ENCODE measurements at regions not wholly inside any gene's neighbourhood (a gene's known extent, or its start where the extent isn't known, plus 50 kb on each side); places are given as distances from the start of the nearest gene placed in this dataset.
"Not testable (repeated sequence)": the region's sequence is repeated elsewhere in the genome, so short reads cannot be mapped to it uniquely, and the experiment has no call there.

- H3K4me3 ChIP-seq: no peak overlapping the region
- no peaks in the 10 kb centered on the region for H3K9me3 ChIP-seq
- DNase-seq: no peak
- TF ChIP-seq CTCF (IDR thresholded peaks at IDR 0.05): no peak
- no peaks in the 10 kb centered on the region for H3K36me3 ChIP-seq (ENCODE audit: insufficient read depth in 1 of 2, low read depth in 1 of 2)
- H3K27me3 ChIP-seq (ENCODE audit: insufficient read depth in 3 of 3, low read length in 2 of 3): no peaks in the 10 kb centered on the region
- H3K27ac ChIP-seq: no peak overlapping the region
- no peaks in the 10 kb centered on the region for H3K4me1 ChIP-seq
- ATAC-seq: no peak
- intact Hi-C loops (cut with DNase I): loop anchor here in 1 of 2 donors (10.0 kb wide), 1 partner anchor 111 kb away; no protein-coding TSS in a partner anchor
These were observed 273.1 kb downstream of the SEMA3D start for GRCh38 chr7:84913731-84914130.

- intact Hi-C loops (cut with DNase I): loop anchor here in 1 of 2 donors (10.0 kb wide), 1 partner anchor 112 kb away; no protein-coding TSS in a partner anchor
- 41 to 63% (median 50%) methylated on average over 5 of the region's 5 CpGs for WGBS, 3 donors
- Histone ChIP-seq H3K4me3 (no peak overlapping the region), H3K27me3 (ENCODE audit: insufficient read depth in 3 of 3, low read length in 2 of 3) (no peaks in the 10 kb centered on the region), H3K27ac (no peak overlapping the region), H3K4me1 (no peaks in the 10 kb centered on the region), H3K36me3 (ENCODE audit: insufficient read depth in 1 of 2, low read depth in 1 of 2) (no peaks in the 10 kb centered on the region), H3K9me3 (no peaks in the 10 kb centered on the region)
- DNase-seq (no peak), ATAC-seq (no peak)
- no peak for TF ChIP-seq CTCF (IDR thresholded peaks at IDR 0.05)
These were observed 273.7 kb downstream of the SEMA3D start for GRCh38 chr7:84912993-84913635.

GRCh38 chr7:84912537-84912936, 274.3 kb downstream of the SEMA3D start:
- TF ChIP-seq CTCF (IDR thresholded peaks at IDR 0.05): no peak
- no peak for DNase-seq
- intact Hi-C loops (cut with DNase I): loop anchor here in 1 of 2 donors (10.0 kb wide), 1 partner anchor 112 kb away; no protein-coding TSS in a partner anchor
- H3K9me3 ChIP-seq: no peaks in the 10 kb centered on the region
- H3K36me3 ChIP-seq (ENCODE audit: insufficient read depth in 1 of 2, low read depth in 1 of 2): no peaks in the 10 kb centered on the region
- WGBS, 3 donors: 95 to 98% (median 96%) methylated on average over 2 of the region's 2 CpGs
- no peaks in the 10 kb centered on the region for H3K27me3 ChIP-seq (ENCODE audit: insufficient read depth in 3 of 3, low read length in 2 of 3)
- H3K27ac ChIP-seq: no peak overlapping the region
- H3K4me1 ChIP-seq: no peaks in the 10 kb centered on the region
- H3K4me3 ChIP-seq: no peak overlapping the region
- no peak for ATAC-seq

- H3K36me3 ChIP-seq (ENCODE audit: insufficient read depth in 1 of 2, low read depth in 1 of 2): no peaks in the 10 kb centered on the region
- ATAC-seq (no peak), DNase-seq (no peak)
- H3K9me3 ChIP-seq: no peaks in the 10 kb centered on the region
- TF ChIP-seq CTCF (IDR thresholded peaks at IDR 0.05): no peak
- no peak overlapping the region for H3K4me3 ChIP-seq
- intact Hi-C loops (cut with DNase I): loop anchor here in 1 of 2 donors (10.0 kb wide), 1 partner anchor 113 kb away; no protein-coding TSS in a partner anchor
- H3K27me3 ChIP-seq (ENCODE audit: insufficient read depth in 3 of 3, low read length in 2 of 3): no peaks in the 10 kb centered on the region
- H3K4me1 ChIP-seq: no peaks in the 10 kb centered on the region
- H3K27ac ChIP-seq: no peak overlapping the region
These were observed 274.8 kb downstream of the SEMA3D start for GRCh38 chr7:84912018-84912417.

GRCh38 chr7:84911077-84911476, 275.8 kb downstream of the SEMA3D start:
- Histone ChIP-seq H3K36me3 (ENCODE audit: insufficient read depth in 1 of 2, low read depth in 1 of 2) (no peaks in the 10 kb centered on the region), H3K27ac (no peak overlapping the region), H3K9me3 (no peaks in the 10 kb centered on the region), H3K4me1 (no peaks in the 10 kb centered on the region), H3K4me3 (no peak overlapping the region), H3K27me3 (ENCODE audit: insufficient read depth in 3 of 3, low read length in 2 of 3) (no peaks in the 10 kb centered on the region)
- 91 to 94% (median 93%) methylated on average over 4 of the region's 4 CpGs for WGBS, 3 donors
- intact Hi-C loops (cut with DNase I): loop anchor here in 1 of 2 donors (10.0 kb wide), 1 partner anchor 114 kb away; no protein-coding TSS in a partner anchor
- no peak for TF ChIP-seq CTCF (IDR thresholded peaks at IDR 0.05)
- DNase-seq (no peak), ATAC-seq (no peak)

- not testable (repeated sequence) for H3K36me3 ChIP-seq (ENCODE audit: insufficient read depth in 1 of 2, low read depth in 1 of 2); DNase-seq; H3K4me1 ChIP-seq; ATAC-seq; H3K4me3 ChIP-seq; H3K9me3 ChIP-seq; H3K27me3 ChIP-seq (ENCODE audit: insufficient read depth in 3 of 3, low read length in 2 of 3); H3K27ac ChIP-seq
- WGBS, 3 donors: 84 to 91% (median 86%) methylated on average over 5 of the region's 5 CpGs
- intact Hi-C loops (cut with DNase I): loop anchor here in 1 of 2 donors (10.0 kb wide), 1 partner anchor 114 kb away; no protein-coding TSS in a partner anchor
These were observed 276.5 kb downstream of the SEMA3D start for GRCh38 chr7:84910322-84910721.
